ENCODE measurements at regions not wholly inside any gene's neighbourhood (a gene's known extent, or its start where the extent isn't known, plus 50 kb on each side); places are given as distances from the start of the nearest gene placed in this dataset.

- TF ChIP-seq CTCF (IDR thresholded peaks at IDR 0.05; ENCODE audit: insufficient read depth, low read depth, low read length) (no peak), EZH2 (IDR thresholded peaks at IDR 0.05; ENCODE audit: insufficient read depth, low read length) (no peak)
Observed at GRCh38 chr15:47516972-47517371, 200.3 kb upstream of the SEMA6D start.

Data from astrocyte (in vitro differentiated cells and primary cell).